WTC11 (cell line): ENCODE measurements at regions not wholly inside any gene's neighbourhood (a gene's known extent, or its start where the extent isn't known, plus 50 kb on each side); places are given as distances from the start of the nearest gene placed in this dataset.

ENCODE experiments used
- MYBL2 ChIP-seq: sonication (generic); formaldehyde crosslinking; IDR thresholded peaks from 2 replicates; pipeline ENCODE4 v1.8.1; 2023; ENCODE audit warnings: mild to moderate bottlenecking, moderate library complexity, missing genetic modification reagents
- OVOL2 ChIP-seq: fragments of 250-450 bp; sonication (Bioruptor Pico); IDR thresholded peaks from 2 replicates; pipeline ENCODE4 v1.9.0; 2021; ENCODE audit warnings: mild to moderate bottlenecking, borderline replicate concordance
- TP53 ChIP-seq: sonication (generic); formaldehyde crosslinking; IDR thresholded peaks from 2 replicates; pipeline ENCODE4 v1.8.1; 2023; ENCODE audit warnings: mild to moderate bottlenecking, missing genetic modification reagents
- USF1 ChIP-seq: sonication (generic); formaldehyde crosslinking; IDR thresholded peaks from 2 replicates; pipeline ENCODE4 v1.8.0; 2022; ENCODE audit warnings: mild to moderate bottlenecking, missing genetic modification reagents
- ZNF317 ChIP-seq: sonication (generic); formaldehyde crosslinking; IDR thresholded peaks from 2 replicates; pipeline ENCODE4 v1.8.1; 2023; ENCODE audit warnings: low read depth, mild to moderate bottlenecking, moderate library complexity, missing genetic modification reagents, borderline replicate concordance

GRCh38 chr7:48872548-48872947, 51.8 kb upstream of the CDC14C start (continued):
- TF ChIP-seq OVOL2 (CRISPR knock-in tag) (no peak), MYBL2 (CRISPR knock-in tag) (no peak), TP53 (no peak), USF1 (CRISPR knock-in tag) (no peak), ZNF317 (CRISPR knock-in tag) (no peak)
